GM12878 (cell line): ENCODE measurements at regions not wholly inside any gene's neighbourhood (a gene's known extent, or its start where the extent isn't known, plus 50 kb on each side); places are given as distances from the start of the nearest gene placed in this dataset.

Experiments used
- ATAC-seq: fragments of 200-7000 bp; cut with Tn5 transposase; 3 replicates; pipeline ENCODE4 v1.9.1; 2020; ENCODE audit warnings: mild to moderate bottlenecking, moderate library complexity
- BruUV-seq: library from RNA; stranded (reverse); fragments of 400-500 nt; replicated peaks from 2 replicates; lab custom pipeline; 2021; lab: Mats Ljungman, UMichigan
- CTCF ChIA-PET: fragments of 300-600 bp; sonication (Branson Sonifier 250); formaldehyde crosslinking; extraction: SDS; loops from one replicate; lab custom pipeline; 2021; ENCODE audit warnings: inconsistent platforms; lab: Yijun Ruan, JAX
- POLR2A ChIA-PET: fragments of 350-600 bp; formaldehyde crosslinking; extraction: SDS; loops from one replicate; lab custom pipeline; 2021; ENCODE audit warnings: inconsistent platforms; lab: Charles Lee
- RAD21 ChIA-PET: fragments of 300-600 bp; sonication (Branson Sonifier 250); formaldehyde crosslinking; loops from one replicate; lab custom pipeline; 2023; ENCODE audit warnings: antibody characterized with exemption; ENCODE audit not compliant: unreplicated experiment; lab: Charles Lee
- SMC1A ChIA-PET: fragments of 300-600 bp; sonication (Branson Sonifier 250); formaldehyde crosslinking; loops from one replicate; lab custom pipeline; 2023; ENCODE audit not compliant: unreplicated experiment, uncharacterized antibody; lab: Charles Lee
- DNase-seq: peaks from one replicate; pipeline ENCODE4 v3.0.0-alpha.2; 2011; ENCODE audit warnings: low read depth, low spot score
- FAIRE-seq: peaks from 3 replicates; lab custom pipeline; 2011; peaks lifted over from hg19 to GRCh38; lab: Jason Lieb, UNC
- H2AFZ ChIP-seq: 2 replicates; pipeline ENCODE4 v1.6.0; 2011; ENCODE audit warnings: low read depth, low read length, control low read depth; ENCODE audit not compliant: control insufficient read depth
- H3K27ac ChIP-seq: 2 replicates; pipeline ENCODE4 v1.5.1; 2011; ENCODE audit warnings: control low read depth; ENCODE audit not compliant: control insufficient read depth, insufficient read depth
- H3K27me3 ChIP-seq, 2 experiments: replicated peaks in 1 of 2; 2 replicates each; pipeline versions ENCODE4 v1.6.0 to v1.6.1; 2011; ENCODE audit warnings: low read length in 1 of 2; ENCODE audit not compliant: control insufficient read depth in 2 of 2, insufficient read depth in 2 of 2
- H3K36me3 ChIP-seq, 2 experiments: 2 replicates each; pipeline ENCODE4 v1.5.1; 2011; ENCODE audit warnings: low read length in 1 of 2; ENCODE audit not compliant: control insufficient read depth in 2 of 2, insufficient read depth in 2 of 2
- H3K4me1 ChIP-seq: 2 replicates; pipeline ENCODE4 v1.6.1; 2011; ENCODE audit warnings: mild to moderate bottlenecking, low read length, moderate library complexity, mixed read lengths; ENCODE audit not compliant: control insufficient read depth, insufficient read depth
- H3K4me2 ChIP-seq: 2 replicates; pipeline ENCODE4 v1.6.0; 2011; ENCODE audit warnings: control low read depth; ENCODE audit not compliant: control insufficient read depth, insufficient read depth
- H3K4me3 ChIP-seq: fragments of 200-600 bp; sonication (generic); 2 replicates; pipeline ENCODE4 v1.5.1; 2016
- H3K79me2 ChIP-seq: 2 replicates; pipeline ENCODE4 v1.6.0; 2011; ENCODE audit warnings: low read length; ENCODE audit not compliant: control insufficient read depth, insufficient read depth
- H3K9ac ChIP-seq: 2 replicates; pipeline ENCODE4 v1.8.0; 2011; ENCODE audit warnings: low read length, control low read depth, mixed read lengths; ENCODE audit not compliant: control insufficient read depth, insufficient read depth
- H3K9me3 ChIP-seq: replicated peaks from 3 replicates; pipeline ENCODE4 v1.5.1; 2011; ENCODE audit warnings: mild to moderate bottlenecking, low read length; ENCODE audit not compliant: control insufficient read depth, insufficient read depth
- H4K20me1 ChIP-seq: 2 replicates; pipeline ENCODE4 v1.6.0; 2011; ENCODE audit not compliant: control insufficient read depth, insufficient read depth
- CEBPB ChIP-seq, 2 experiments: fragments of 150-350 bp in 1 of 2; IDR thresholded peaks; 2 replicates each; pipeline ENCODE4 v1.6.1; 2012 to 2014; ENCODE audit warnings: low read depth in 2 of 2, low read length in 2 of 2, borderline replicate concordance in 1 of 2, inconsistent platforms in 1 of 2
- GABPA ChIP-seq: IDR thresholded peaks from 2 replicates; pipeline ENCODE4 v1.6.1; 2014; ENCODE audit warnings: antibody characterized with exemption, low read depth, mild to moderate bottlenecking, inconsistent platforms
- IKZF1 ChIP-seq: fragments of 450-650 bp; conservative IDR thresholded peaks from 2 replicates; pipeline ENCODE4 v1.6.1; 2017; ENCODE audit warnings: antibody characterized with exemption, mild to moderate bottlenecking
- PKNOX1 ChIP-seq: fragments of 450-650 bp; IDR thresholded peaks from 2 replicates; pipeline ENCODE4 v1.6.1; 2016; ENCODE audit warnings: mild to moderate bottlenecking
- STAT3 ChIP-seq: IDR thresholded peaks from 2 replicates; pipeline ENCODE4 v1.6.1; 2011; ENCODE audit warnings: low read depth, low read length, improper control_type of control experiment
- TBL1XR1 ChIP-seq: IDR thresholded peaks from 2 replicates; pipeline ENCODE4 v1.6.1; 2012; ENCODE audit warnings: low read depth, low read length, improper control_type of control experiment
- ZBED1 ChIP-seq: IDR thresholded peaks from 2 replicates; pipeline ENCODE4 v1.6.1; 2016; ENCODE audit warnings: borderline replicate concordance
- ZNF217 ChIP-seq: fragments of 450-650 bp; IDR thresholded peaks from 2 replicates; pipeline ENCODE4 v1.6.1; 2017; ENCODE audit warnings: antibody characterized with exemption, mild to moderate bottlenecking
- WGBS: methylation state at CpG from one replicate; pipeline ENCODE4 v1.1.6; 2016; ENCODE audit warnings: low lambda C conversion rate; ENCODE audit not compliant: insufficient replicate concordance, insufficient coverage; ENCODE audit errors: missing lambda C conversion rate; 5-methylcytosine and 5-hydroxymethylcytosine counted together
- in situ Hi-C: fragments of 300-500 bp; cut with MboI; formaldehyde crosslinking; loops from 9 replicates; pipeline ENCODE4 v1.14.3; 2018; ENCODE audit warnings: mixed read lengths
- intact Hi-C: fragments of 100-400 bp; cut with micrococcal nuclease; formaldehyde crosslinking; loops from one replicate; pipeline ENCODE4 v1.14.2; 2022; ENCODE audit not compliant: unreplicated experiment

- H2AFZ ChIP-seq: no peak overlapping the region
- no TSS peak for BruUV-seq
- no peak for TF ChIP-seq CEBPB (IDR thresholded peaks at IDR 0.05; ENCODE audit: borderline replicate concordance in 1 of 2, low read depth in 2 of 2, low read length in 2 of 2)
- no peak for TF ChIP-seq ZNF217
- TF ChIP-seq STAT3: no peak
- TF ChIP-seq TBL1XR1: no peak
- no peak for TF ChIP-seq ZBED1
- no peak for TF ChIP-seq PKNOX1
- TF ChIP-seq GABPA: no peak
- no peaks in the 10 kb centered on the region for H3K27me3 ChIP-seq
- ChIA-PET RAD21 (interaction anchor here (1.4 to 1.7 kb wide), 2 partner anchors 16 to 18 kb away, joined by 5 read pairs; no protein-coding TSS in a partner anchor), CTCF (interaction anchor here (1.0 to 1.1 kb wide), 2 partner anchors 11 to 18 kb away, joined by 4 to 5 read pairs; no protein-coding TSS in a partner anchor), POLR2A (no interaction called here), SMC1A (interaction anchor here (1.1 kb wide), 1 partner anchor 57 kb away, joined by 3 read pairs; no protein-coding TSS in a partner anchor)
- no peaks in the 10 kb centered on the region for H4K20me1 ChIP-seq
- no peaks in the 10 kb centered on the region for H3K4me1 ChIP-seq
- DNase-seq (no peak), FAIRE-seq (no peak), ATAC-seq (no peak)
- H3K79me2 ChIP-seq: no peaks in the 10 kb centered on the region
- H3K4me2 ChIP-seq: no peak overlapping the region
- no peaks in the 10 kb centered on the region for H3K9me3 ChIP-seq
- H3K4me3 ChIP-seq: no peak overlapping the region
- in situ Hi-C loops: no loop called here
- 27% methylated on average over 3 of the region's 3 CpGs for WGBS
- H3K36me3 ChIP-seq: no peaks in the 10 kb centered on the region
- no peak overlapping the region for H3K27ac ChIP-seq
- intact Hi-C loops: no loop called here
- H3K9ac ChIP-seq: no peak overlapping the region
Observed at GRCh38 chr6:122548281-122548680, 61.9 kb upstream of the PKIB start.

- BruUV-seq: no TSS peak
- intact Hi-C loops (no loop called here), in situ Hi-C loops (no loop called here)
- no peaks in the 10 kb centered on the region for H3K27me3 ChIP-seq
- no peak for ATAC-seq
- H3K4me1 ChIP-seq: no peaks in the 10 kb centered on the region
- no peak for DNase-seq
- CTCF ChIA-PET: no interaction called here
- H3K79me2 ChIP-seq: no peaks in the 10 kb centered on the region
- no peaks in the 10 kb centered on the region for H4K20me1 ChIP-seq
- no peak overlapping the region for H2AFZ ChIP-seq
- RAD21 ChIA-PET: interaction anchor here (1.4 kb wide), 1 partner anchor 18 kb away, joined by 5 read pairs; no protein-coding TSS in a partner anchor
- no peak overlapping the region for H3K27ac ChIP-seq
- POLR2A ChIA-PET: no interaction called here
- H3K9ac ChIP-seq: no peak overlapping the region
- H3K4me3 ChIP-seq: no peak overlapping the region
- FAIRE-seq: no peak
- H3K36me3 ChIP-seq: no peaks in the 10 kb centered on the region
- SMC1A ChIA-PET: no interaction called here
- no peak overlapping the region for H3K4me2 ChIP-seq
- no peak for TF ChIP-seq IKZF1
- H3K9me3 ChIP-seq: no peaks in the 10 kb centered on the region
Observed at GRCh38 chr6:122548820-122549219, 61.4 kb upstream of the PKIB start.
